ENCODE measurements at regions not wholly inside any gene's neighbourhood (a gene's known extent, or its start where the extent isn't known, plus 50 kb on each side); places are given as distances from the start of the nearest gene placed in this dataset.
"Not testable (repeated sequence)": the region's sequence is repeated elsewhere in the genome, so short reads cannot be mapped to it uniquely, and the experiment has no call there.

DNA sequence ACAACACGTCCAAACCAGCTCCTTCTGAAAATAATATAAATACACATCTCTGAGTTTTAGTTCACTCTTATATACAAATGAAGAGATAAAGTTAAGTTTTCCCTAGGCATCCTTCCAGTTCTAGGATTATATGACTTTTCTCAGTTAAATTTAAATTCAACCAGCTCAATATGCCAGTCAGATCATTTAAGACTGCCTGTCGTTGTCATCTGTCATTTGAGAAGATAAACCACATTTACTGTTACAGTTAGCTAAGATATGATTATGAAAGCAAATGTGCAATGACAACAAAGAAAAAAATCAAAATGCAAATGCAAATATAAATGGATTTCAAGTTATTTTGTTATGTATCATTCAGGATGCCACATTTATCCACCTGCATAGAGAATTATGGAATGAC lies 671.7 kb upstream of the GOT2 start:
- no peak for DNase-seq (ENCODE audit: low spot score)

- DNase-seq (ENCODE audit: low spot score), result no peak
These were observed 670.4 kb upstream of the GOT2 start for GRCh38 chr16:59404509-59404908.

- DNase-seq (ENCODE audit: low spot score), result no peak
These were observed 666.7 kb upstream of the GOT2 start for GRCh38 chr16:59400830-59401229.

- DNase-seq (ENCODE audit: low spot score), result no peak
These were observed 663.5 kb upstream of the GOT2 start for GRCh38 chr16:59397638-59398037.

DNA sequence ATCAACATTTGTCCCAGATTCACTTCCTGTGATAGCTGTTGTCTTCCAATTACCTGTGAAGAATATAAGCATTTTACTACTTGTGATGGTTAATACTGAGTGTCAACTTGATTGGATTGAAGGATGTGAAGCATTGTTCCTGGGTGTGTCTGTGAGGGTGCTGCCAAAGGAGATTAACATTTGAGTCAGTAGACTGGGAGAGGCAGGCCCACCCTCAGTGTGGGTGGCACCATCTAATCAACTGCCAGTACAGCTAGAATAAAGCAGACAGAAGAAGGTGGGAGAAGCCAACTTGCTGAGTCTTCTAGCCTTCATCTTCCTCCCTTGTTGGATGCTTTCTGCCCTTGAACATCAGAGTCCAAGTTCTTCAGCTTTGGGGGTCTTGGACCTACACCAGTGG lies 660.4 kb upstream of the GOT2 start:
- no peak for DNase-seq (ENCODE audit: low spot score)

DNA sequence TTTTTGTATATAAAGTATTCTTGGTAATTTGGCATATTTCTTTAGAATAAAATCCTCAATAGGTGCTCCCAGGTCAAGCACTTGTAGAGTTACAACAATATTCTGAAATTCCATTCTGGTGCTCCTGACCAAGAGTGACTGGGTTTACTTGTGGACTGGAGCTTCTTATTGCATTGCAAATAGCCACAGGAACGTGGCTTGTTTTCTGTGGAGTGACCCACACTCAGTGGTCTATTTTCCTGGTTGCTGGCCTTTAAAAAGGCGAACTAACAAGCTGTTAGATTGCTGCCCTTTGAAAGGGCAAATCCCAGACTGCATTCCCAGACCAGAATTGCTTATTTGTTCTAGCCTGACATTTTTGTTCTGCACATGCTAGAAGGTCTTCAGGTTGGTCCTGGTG lies 658.8 kb upstream of the GOT2 start:
- DNase-seq (ENCODE audit: low spot score), result no peak

GRCh38 chr16:59391617-59392364 lies 657.7 kb upstream of the GOT2 start:
- no peak for DNase-seq (ENCODE audit: low spot score)

DNA sequence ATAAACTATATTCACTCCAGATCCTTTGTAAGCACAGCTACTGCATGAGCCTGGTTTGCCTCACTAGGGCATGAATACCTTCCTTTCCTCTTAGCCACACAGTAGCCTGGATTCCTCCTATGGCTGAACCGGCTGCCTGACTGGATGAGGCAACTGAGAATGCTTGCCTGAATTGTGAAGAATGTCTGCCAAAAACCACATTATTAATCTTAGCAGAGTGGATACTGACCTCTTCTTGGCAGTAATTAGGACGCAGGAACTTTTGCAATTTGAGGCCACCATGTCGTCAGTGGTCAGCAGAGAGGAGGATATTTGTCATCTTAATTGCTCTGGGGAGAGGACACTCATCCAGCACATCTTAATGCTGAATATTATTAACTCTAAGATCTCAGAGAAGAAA lies 651.8 kb upstream of the GOT2 start:
- no peak for DNase-seq (ENCODE audit: low spot score)

GRCh38 chr16:59385491-59385890 lies 651.4 kb upstream of the GOT2 start:
- DNase-seq (ENCODE audit: low spot score), result no peak

DNA sequence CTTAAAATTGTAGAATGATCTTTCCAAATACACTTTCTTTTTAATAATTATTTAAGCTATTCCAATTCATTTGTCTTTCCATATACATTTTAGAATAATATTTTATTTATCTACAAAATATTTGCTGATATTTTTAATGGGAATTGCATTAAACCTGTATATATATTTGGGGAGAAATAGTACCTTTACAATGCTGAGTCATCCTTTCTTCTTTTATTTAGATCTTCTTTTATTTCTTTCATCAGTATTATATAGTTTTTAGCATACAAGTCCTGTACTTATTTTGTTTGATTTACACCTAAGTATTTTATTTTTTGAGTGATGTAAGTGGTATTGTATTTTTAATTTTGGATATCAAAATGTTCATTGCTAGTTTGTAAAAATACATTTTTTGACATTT lies 639.5 kb upstream of the GOT2 start:
- no peak for DNase-seq (ENCODE audit: low spot score)

GRCh38 chr16:59370717-59371116 lies 636.6 kb upstream of the GOT2 start:
- DNase-seq (ENCODE audit: low spot score), result no peak

DNA sequence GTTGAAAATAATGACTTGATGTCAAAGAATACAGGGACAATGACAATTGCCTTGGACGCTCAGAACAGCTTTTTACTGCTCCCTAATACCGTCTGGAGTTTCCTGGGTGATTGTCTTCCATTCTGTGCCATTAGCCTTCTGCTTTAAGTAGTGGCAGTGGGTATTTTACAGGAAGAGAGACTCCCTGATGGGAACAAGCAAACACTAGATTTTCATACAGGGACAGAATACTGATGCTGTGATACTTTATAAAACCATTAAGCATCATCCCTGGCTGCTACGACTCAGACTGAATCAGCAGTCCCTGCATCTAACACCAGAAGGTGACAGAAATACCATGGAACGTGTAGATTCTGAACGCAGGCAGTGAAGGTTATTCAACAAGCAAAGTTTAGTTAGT lies 635.4 kb upstream of the GOT2 start:
- no peak for DNase-seq (ENCODE audit: low spot score)

DNA sequence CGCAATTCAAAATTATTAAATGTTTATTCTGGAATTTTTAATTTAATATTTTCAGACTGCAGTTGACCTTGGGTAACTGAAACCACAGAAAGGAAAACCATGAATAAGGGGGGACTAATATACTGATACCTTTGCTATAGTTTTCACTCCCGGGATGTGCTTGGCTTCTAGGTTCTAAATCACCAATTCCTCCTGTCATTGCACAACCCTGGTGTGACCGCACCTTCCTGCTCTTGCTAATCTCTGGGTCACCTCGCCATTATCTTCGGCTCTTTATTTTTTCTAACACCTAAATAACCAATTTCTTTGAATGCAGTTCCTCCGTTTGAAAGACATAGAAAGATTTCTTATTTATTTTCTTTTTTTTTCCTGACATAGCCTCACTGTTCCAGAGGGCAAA lies 634.5 kb upstream of the GOT2 start:
- no peak for DNase-seq (ENCODE audit: low spot score)

DNA sequence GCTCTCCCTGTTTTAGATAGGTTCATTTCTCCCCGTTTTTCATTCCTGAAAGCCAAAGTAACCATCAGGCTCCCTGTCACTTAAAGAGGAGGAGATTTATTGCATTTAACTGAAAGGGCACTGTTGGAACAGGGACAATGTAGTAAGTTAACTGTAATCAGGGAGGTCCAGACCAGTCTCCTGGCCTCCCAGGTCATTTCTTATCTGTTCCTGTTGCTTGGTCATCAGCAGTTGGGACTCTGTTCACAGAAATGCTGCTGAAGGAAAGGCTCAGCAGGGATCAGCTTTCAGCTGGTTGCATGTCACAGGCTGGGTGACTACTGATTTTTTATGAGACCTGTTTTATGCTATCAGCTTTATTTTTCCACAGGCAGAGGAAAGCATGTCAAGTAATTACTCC lies 622.6 kb upstream of the GOT2 start:
- no peak for DNase-seq (ENCODE audit: low spot score)

- DNase-seq (ENCODE audit: low spot score), result no peak
These were observed 622.0 kb upstream of the GOT2 start for GRCh38 chr16:59356144-59356543.

GRCh38 chr16:59355704-59356103 lies 621.6 kb upstream of the GOT2 start:
- DNase-seq (ENCODE audit: low spot score), result no peak

DNA sequence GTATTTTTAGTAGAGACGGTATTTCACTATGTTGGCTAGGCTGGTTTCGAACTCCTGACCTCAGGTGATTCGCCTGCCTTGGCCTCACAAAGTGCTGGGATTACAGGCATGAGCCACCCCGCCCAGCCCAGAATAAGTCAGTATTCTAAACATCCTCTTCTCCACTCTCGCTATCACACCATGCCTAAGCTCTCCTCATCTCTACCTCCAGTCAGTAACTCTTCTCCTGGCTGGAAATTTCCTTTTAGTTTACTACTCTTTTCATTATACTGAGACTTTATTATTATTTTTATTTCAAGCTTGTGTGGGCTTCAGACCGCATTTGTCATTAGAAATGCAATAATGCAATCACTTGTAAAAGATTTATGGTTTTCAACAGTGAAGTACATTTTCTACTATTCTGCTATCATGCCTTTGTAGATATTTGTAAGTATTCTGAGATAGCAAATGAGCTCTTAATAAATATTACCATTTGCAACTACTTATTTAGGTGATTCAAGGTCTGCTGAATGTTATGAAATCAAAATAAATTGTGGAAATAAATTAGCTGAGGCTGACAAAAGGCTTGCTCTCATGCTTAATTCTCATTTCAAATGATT lies 617.3 kb upstream of the GOT2 start:
- no peak for DNase-seq (ENCODE audit: low spot score)

GRCh38 chr16:59350670-59351069 lies 616.6 kb upstream of the GOT2 start:
- DNase-seq (ENCODE audit: low spot score), result no peak

DNA sequence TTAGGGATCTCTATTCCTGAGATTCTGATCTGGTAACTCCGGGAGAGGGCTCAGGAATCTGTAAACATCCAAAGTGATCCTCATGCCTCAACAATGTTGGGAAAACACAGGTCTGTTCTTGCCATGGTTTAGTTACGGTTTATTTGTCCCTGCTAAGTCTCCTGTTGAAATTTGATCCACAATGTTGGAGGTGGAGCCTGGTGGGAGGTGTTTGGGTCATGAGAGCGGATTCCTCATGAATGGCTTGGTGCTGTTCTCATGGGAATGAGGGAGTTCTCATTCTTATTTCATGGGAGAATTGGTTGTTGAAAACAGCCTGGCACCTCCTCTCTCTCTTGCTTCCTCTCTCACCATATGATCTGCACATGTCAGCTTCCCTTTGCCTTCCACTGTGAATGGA lies 608.6 kb upstream of the GOT2 start:
- DNase-seq (ENCODE audit: low spot score), result no peak

GRCh38 chr16:59341368-59341767 lies 607.3 kb upstream of the GOT2 start:
- DNase-seq (ENCODE audit: low spot score), result no peak

DNA sequence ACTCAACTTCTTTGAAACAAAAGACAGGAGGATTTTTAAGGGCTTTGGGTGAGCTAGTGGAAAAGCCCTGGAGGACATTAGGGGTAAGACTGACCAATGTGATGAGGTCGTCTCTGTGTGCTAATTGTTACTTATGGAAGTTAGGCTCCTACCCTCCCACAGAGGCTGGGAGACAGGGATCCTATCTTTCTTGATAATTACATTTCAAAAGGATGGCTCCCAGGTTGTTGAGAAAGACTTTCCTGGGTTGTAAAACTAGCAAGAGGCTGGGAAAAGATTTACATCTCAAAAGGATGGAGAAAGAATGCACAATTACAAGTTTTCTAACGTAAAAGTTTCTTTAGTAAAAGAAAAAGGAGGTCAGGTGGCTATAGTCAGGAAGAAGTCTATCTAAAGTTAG lies 605.8 kb upstream of the GOT2 start:
- DNase-seq (ENCODE audit: low spot score), result no peak

GRCh38 chr16:59336136-59336695 lies 602.1 kb upstream of the GOT2 start:
- DNase-seq (ENCODE audit: low spot score), result no peak

- not testable (repeated sequence) for DNase-seq (ENCODE audit: low spot score)
These were observed 597.6 kb upstream of the GOT2 start for GRCh38 chr16:59331708-59332107.

Data from D341Med (cell line).